ENCODE measurements at regions not wholly inside any gene's neighbourhood (a gene's known extent, or its start where the extent isn't known, plus 50 kb on each side); places are given as distances from the start of the nearest gene placed in this dataset.

GRCh38 chr10:59587083-59587755, 122.4 kb downstream of the SLC16A9 start:
- Histone ChIP-seq H3K27ac (ENCODE audit: low read depth in 2 of 2, low read length in 1 of 2) (no peak overlapping the region), H2AFZ (ENCODE audit: low read depth) (no peak overlapping the region), H3K36me3 (replicated peaks in 1 of 2; ENCODE audit: control insufficient read depth in 1 of 2, insufficient read depth in 2 of 2, low read length in 1 of 2) (no peaks in the 10 kb centered on the region), H3K4me2 (no peak overlapping the region), H3F3A (replicated peaks; ENCODE audit: insufficient read depth) (peaks cover 11% of the 10 kb centered on the region), H3K9me3 (no peaks in the 10 kb centered on the region), H3K4me1 (ENCODE audit: control insufficient read depth in 1 of 2, insufficient read depth in 2 of 2, low read depth in 1 of 2, low read length in 1 of 2) (peaks cover 7 to 14% of the 10 kb centered on the region in 2 experiments; a peak in 3 of 4 replicates), H3K9ac (no peak overlapping the region), H3K9me2 (no peaks in the 10 kb centered on the region), H3K27me3 (ENCODE audit: insufficient read depth) (no peaks in the 10 kb centered on the region), H3K4me3 (ENCODE audit: low read depth in 2 of 2, low read length in 1 of 2) (no peak overlapping the region), H3K79me2 (ENCODE audit: insufficient read depth) (no peaks in the 10 kb centered on the region), H4K20me1 (ENCODE audit: insufficient read depth) (no peaks in the 10 kb centered on the region)
- POLR2A ChIA-PET, result no interaction called here
- CTCF ChIA-PET, result interaction anchor here (1.0 to 1.6 kb wide), 6 partner anchors 35 to 1173 kb away, joined by 3 to 7 read pairs (median 4); no protein-coding TSS in a partner anchor
- DNase-seq, result no peak
- TF ChIP-seq FOXM1 (IDR thresholded peaks at IDR 0.05; ENCODE audit: low read depth) (no peak), TAF1 (IDR thresholded peaks at IDR 0.05; ENCODE audit: borderline replicate concordance, low read depth, low read length) (no peak), EP300 (IDR thresholded peaks at IDR 0.05; ENCODE audit: borderline replicate concordance in 1 of 2, low read depth in 1 of 2, low read length in 1 of 2) (no peak), POLR2AphosphoS5 (IDR thresholded peaks at IDR 0.05; ENCODE audit: low read depth, low read length) (no peak), SIN3A (IDR thresholded peaks at IDR 0.05; ENCODE audit: borderline replicate concordance, low read depth, low read length) (no peak), GATA2 (CRISPR knock-in tag; IDR thresholded peaks at IDR 0.05) (no peak), CTCF (IDR thresholded peaks at IDR 0.05) (no peak), JUND (IDR thresholded peaks at IDR 0.05) (no peak), GABPA (IDR thresholded peaks at IDR 0.05; ENCODE audit: low read depth) (no peak), MXI1 (IDR thresholded peaks at IDR 0.05; ENCODE audit: low read depth, low read length) (no peak), RFX5 (IDR thresholded peaks at IDR 0.05; ENCODE audit: low read length) (no peak), ELF1 (IDR thresholded peaks at IDR 0.05) (no peak), RAD21 (IDR thresholded peaks at IDR 0.05; ENCODE audit: low read length) (no peak), YY1 (IDR thresholded peaks at IDR 0.05; ENCODE audit: low read depth) (no peak), SMC3 (IDR thresholded peaks at IDR 0.05; ENCODE audit: low read depth, low read length) (no peak), TEAD4 (IDR thresholded peaks at IDR 0.05; ENCODE audit: borderline replicate concordance, insufficient read depth) (no peak), CHD2 (IDR thresholded peaks at IDR 0.05; ENCODE audit: low read length, partially characterized antibody) (no peak)
- WGBS (ENCODE audit: low lambda C conversion rate), result 82% methylated on average over 2 of the region's 2 CpGs

GRCh38 chr10:59586407-59586891, 123.2 kb downstream of the SLC16A9 start:
- DNase-seq, result no peak
- CTCF ChIA-PET, result interaction anchor here (0.8 to 1.6 kb wide), 9 partner anchors 11 to 1172 kb away, joined by 3 to 7 read pairs (median 4); no protein-coding TSS in a partner anchor
- H3K9me3 ChIP-seq, result no peaks in the 10 kb centered on the region
- POLR2A ChIA-PET, result no interaction called here
- no peaks in the 10 kb centered on the region for H3K79me2 ChIP-seq (ENCODE audit: insufficient read depth)
- no peaks in the 10 kb centered on the region for H3K27me3 ChIP-seq (ENCODE audit: insufficient read depth)
- H3K36me3 ChIP-seq (replicated peaks in 1 of 2; ENCODE audit: control insufficient read depth in 1 of 2, insufficient read depth in 2 of 2, low read length in 1 of 2), result no peaks in the 10 kb centered on the region
- H3K9me2 ChIP-seq, result no peaks in the 10 kb centered on the region
- H3F3A ChIP-seq (replicated peaks; ENCODE audit: insufficient read depth), result peaks cover 11% of the 10 kb centered on the region
- H4K20me1 ChIP-seq (ENCODE audit: insufficient read depth), result no peaks in the 10 kb centered on the region
- 89% methylated on average over 2 of the region's 2 CpGs for WGBS (ENCODE audit: low lambda C conversion rate)
- H3K4me2 ChIP-seq, result no peak overlapping the region
- TF ChIP-seq YY1 (IDR thresholded peaks at IDR 0.05; ENCODE audit: low read depth) (no peak), CHD2 (IDR thresholded peaks at IDR 0.05; ENCODE audit: low read length, partially characterized antibody) (no peak), NFIC (IDR thresholded peaks at IDR 0.05; ENCODE audit: borderline replicate concordance) (no peak)
- H3K4me3 ChIP-seq (ENCODE audit: low read depth in 2 of 2, low read length in 1 of 2), result no peak overlapping the region
- no peak overlapping the region for H3K27ac ChIP-seq (ENCODE audit: low read depth in 2 of 2, low read length in 1 of 2)
- peaks cover 7 to 17% of the 10 kb centered on the region in 2 experiments; a peak in 3 of 4 replicates for H3K4me1 ChIP-seq (ENCODE audit: control insufficient read depth in 1 of 2, insufficient read depth in 2 of 2, low read depth in 1 of 2, low read length in 1 of 2)
- no peak overlapping the region for H2AFZ ChIP-seq (ENCODE audit: low read depth)
- H3K9ac ChIP-seq, result no peak overlapping the region

All from SK-N-SH (cell line).